MM.1S (cell line): ENCODE measurements at regions not wholly inside any gene's neighbourhood (a gene's known extent, or its start where the extent isn't known, plus 50 kb on each side); places are given as distances from the start of the nearest gene placed in this dataset.

Experiments used
- DNase-seq: peaks from one replicate; pipeline ENCODE4 v3.0.0-alpha.2; 2015
- H2AFZ ChIP-seq: fragments of 300-600 bp; sonication (generic); 2 replicates; pipeline ENCODE4 v1.6.0; 2016; ENCODE audit warnings: antibody characterized with exemption, low read length
- H3F3A ChIP-seq: fragments of 300-600 bp; sonication (generic); 2 replicates; pipeline ENCODE4 v1.6.1; 2016; ENCODE audit warnings: mild to moderate bottlenecking, antibody characterized with exemption, low read length, moderate library complexity, mixed read lengths; ENCODE audit not compliant: insufficient read depth
- H3K27ac ChIP-seq: fragments of 300-600 bp; sonication (generic); 2 replicates; pipeline ENCODE4 v1.5.1; 2016; ENCODE audit warnings: mild to moderate bottlenecking, low read length
- H3K27me3 ChIP-seq: fragments of 300-600 bp; sonication (generic); replicated peaks from 2 replicates; pipeline ENCODE4 v1.6.0; 2016; ENCODE audit warnings: low read length; ENCODE audit not compliant: insufficient read depth
- H3K36me3 ChIP-seq: fragments of 300-600 bp; sonication (generic); replicated peaks from 2 replicates; pipeline ENCODE4 v1.6.1; 2016; ENCODE audit warnings: mild to moderate bottlenecking, low read length, mixed read lengths; ENCODE audit not compliant: insufficient read depth
- H3K4me1 ChIP-seq: fragments of 300-600 bp; sonication (generic); 2 replicates; pipeline ENCODE4 v1.6.1; 2016; ENCODE audit warnings: low read length, mixed read lengths
- H3K4me2 ChIP-seq: fragments of 300-600 bp; sonication (generic); 2 replicates; pipeline ENCODE4 v1.6.0; 2016; ENCODE audit warnings: low read depth, low read length
- H3K4me3 ChIP-seq: fragments of 300-600 bp; sonication (generic); 2 replicates; pipeline ENCODE4 v1.5.1; 2016; ENCODE audit warnings: low read length, mixed read lengths
- H3K79me2 ChIP-seq: fragments of 300-600 bp; sonication (generic); 2 replicates; pipeline ENCODE4 v1.6.1; 2016; ENCODE audit warnings: mixed run types, low read length, mixed read lengths
- H3K9ac ChIP-seq: fragments of 300-600 bp; sonication (generic); 2 replicates; pipeline ENCODE4 v1.6.1; 2016; ENCODE audit warnings: low read length, mixed read lengths
- H3K9me2 ChIP-seq: fragments of 300-600 bp; sonication (generic); replicated peaks from 2 replicates; pipeline ENCODE4 v1.6.1; 2016; ENCODE audit warnings: mild to moderate bottlenecking, low read length, mixed read lengths; ENCODE audit not compliant: insufficient read depth
- H3K9me3 ChIP-seq: fragments of 300-600 bp; sonication (generic); replicated peaks from 2 replicates; pipeline ENCODE4 v1.6.1; 2016; ENCODE audit warnings: mild to moderate bottlenecking, low read length, mixed read lengths; ENCODE audit not compliant: insufficient read depth
- H4K20me1 ChIP-seq: fragments of 300-600 bp; sonication (generic); 2 replicates; pipeline ENCODE4 v1.6.1; 2016; ENCODE audit warnings: mild to moderate bottlenecking, low read length, moderate library complexity, mixed read lengths; ENCODE audit not compliant: insufficient read depth
- EZH2 ChIP-seq: fragments of 300-600 bp; sonication (generic); optimal IDR thresholded peaks from 2 replicates; pipeline ENCODE3; 2017; ENCODE audit warnings: low read depth, mild to moderate bottlenecking, antibody characterized with exemption, low read length, mixed read lengths
- EZH2phosphoT487 ChIP-seq: fragments of 300-600 bp; sonication (generic); IDR thresholded peaks from 2 replicates; pipeline ENCODE4 v1.6.1; 2018; ENCODE audit warnings: antibody characterized with exemption, low read length
- TF ChIP-seq, protein P1 (sequence below): fragments of 300-600 bp; sonication (generic); IDR thresholded peaks from 2 replicates; pipeline ENCODE4 v1.5.1; 2016; ENCODE audit warnings: antibody characterized with exemption, low read length, mixed read lengths

DNA sequence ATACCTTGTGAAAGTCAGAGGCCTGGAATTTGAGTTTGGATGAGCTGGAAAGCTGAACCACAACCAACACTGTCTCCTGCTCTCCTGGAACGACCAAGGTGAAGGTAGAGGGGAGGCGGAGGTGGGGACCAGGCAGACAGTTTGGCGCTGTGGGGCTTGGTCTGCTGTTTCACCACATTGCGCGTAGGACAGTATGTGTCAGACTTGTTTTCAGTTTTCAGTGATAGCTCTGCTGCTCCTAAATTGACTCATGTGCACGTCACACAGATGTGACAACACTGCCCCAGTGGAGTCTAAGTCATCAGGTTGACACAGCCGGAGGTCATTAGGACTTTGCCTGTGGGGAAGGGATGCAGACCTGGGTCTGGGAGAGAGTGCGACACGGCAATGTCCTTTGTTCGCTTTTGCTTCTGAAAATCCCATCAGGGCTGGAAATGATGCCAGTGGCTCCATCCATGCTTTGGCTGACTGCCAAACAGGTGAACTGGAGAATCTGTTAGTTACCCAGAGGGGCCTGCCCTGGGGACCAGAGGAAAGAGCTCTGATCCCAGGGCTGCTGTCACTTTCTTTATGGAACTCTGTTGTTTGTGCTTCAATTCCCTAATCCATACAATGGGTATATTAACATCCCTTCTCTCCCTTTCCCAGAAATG lies 255.5 kb downstream of the CDC5L start:
- TF ChIP-seq, protein P1, sequence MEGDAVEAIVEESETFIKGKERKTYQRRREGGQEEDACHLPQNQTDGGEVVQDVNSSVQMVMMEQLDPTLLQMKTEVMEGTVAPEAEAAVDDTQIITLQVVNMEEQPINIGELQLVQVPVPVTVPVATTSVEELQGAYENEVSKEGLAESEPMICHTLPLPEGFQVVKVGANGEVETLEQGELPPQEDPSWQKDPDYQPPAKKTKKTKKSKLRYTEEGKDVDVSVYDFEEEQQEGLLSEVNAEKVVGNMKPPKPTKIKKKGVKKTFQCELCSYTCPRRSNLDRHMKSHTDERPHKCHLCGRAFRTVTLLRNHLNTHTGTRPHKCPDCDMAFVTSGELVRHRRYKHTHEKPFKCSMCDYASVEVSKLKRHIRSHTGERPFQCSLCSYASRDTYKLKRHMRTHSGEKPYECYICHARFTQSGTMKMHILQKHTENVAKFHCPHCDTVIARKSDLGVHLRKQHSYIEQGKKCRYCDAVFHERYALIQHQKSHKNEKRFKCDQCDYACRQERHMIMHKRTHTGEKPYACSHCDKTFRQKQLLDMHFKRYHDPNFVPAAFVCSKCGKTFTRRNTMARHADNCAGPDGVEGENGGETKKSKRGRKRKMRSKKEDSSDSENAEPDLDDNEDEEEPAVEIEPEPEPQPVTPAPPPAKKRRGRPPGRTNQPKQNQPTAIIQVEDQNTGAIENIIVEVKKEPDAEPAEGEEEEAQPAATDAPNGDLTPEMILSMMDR, result no peak
- TF ChIP-seq EZH2 (no peak), EZH2phosphoT487 (no peak)

DNA sequence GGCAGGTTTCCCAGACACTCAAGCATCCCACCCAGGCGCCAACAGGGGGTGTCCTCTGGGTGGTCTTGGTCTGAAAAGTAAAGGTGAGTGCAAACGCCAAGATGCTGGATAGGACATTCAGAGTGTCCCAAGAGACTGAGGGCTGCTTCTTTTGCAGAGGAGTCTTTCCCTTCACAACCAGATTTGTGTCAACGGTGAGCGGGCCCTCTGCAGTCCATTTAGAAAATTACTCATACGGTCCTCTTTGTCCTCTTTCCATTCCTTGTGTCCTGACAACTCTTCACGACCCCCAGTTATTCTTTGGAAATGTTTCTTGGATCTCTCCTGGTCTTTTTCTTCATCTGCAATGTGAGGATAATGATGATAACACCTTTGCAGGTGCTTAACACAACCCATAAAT lies 257.8 kb downstream of the CDC5L start:
- Histone ChIP-seq H3K36me3 (no peaks in the 10 kb centered on the region), H3K4me2 (no peak overlapping the region), H3K9ac (no peak overlapping the region), H3K9me2 (no peaks in the 10 kb centered on the region), H2AFZ (no peak overlapping the region), H3K79me2 (no peaks in the 10 kb centered on the region), H4K20me1 (no peaks in the 10 kb centered on the region), H3K27ac (no peak overlapping the region), H3F3A (no peaks in the 10 kb centered on the region), H3K4me3 (no peak overlapping the region), H3K27me3 (no peaks in the 10 kb centered on the region), H3K4me1 (peaks cover 10% of the 10 kb centered on the region; the same call in 1 of the 2 replicates), H3K9me3 (no peaks in the 10 kb centered on the region)
- DNase-seq, result no peak
- TF ChIP-seq EZH2, result no peak
- TF ChIP-seq, protein P1, result no peak
- no peak for TF ChIP-seq EZH2phosphoT487

More for the DNA sequence above, 255.5 kb downstream of the CDC5L start:
- Histone ChIP-seq H3K4me2 (no peak overlapping the region), H4K20me1 (no peaks in the 10 kb centered on the region), H3K9me3 (no peaks in the 10 kb centered on the region), H3K9me2 (no peaks in the 10 kb centered on the region), H3K27me3 (no peaks in the 10 kb centered on the region), H3K9ac (no peak overlapping the region), H3K36me3 (no peaks in the 10 kb centered on the region), H3K4me3 (no peak overlapping the region), H3F3A (no peaks in the 10 kb centered on the region), H3K27ac (no peak overlapping the region), H3K4me1 (no peaks in the 10 kb centered on the region), H3K79me2 (no peaks in the 10 kb centered on the region), H2AFZ (no peak overlapping the region)
- DNase-seq, result no peak

DNA sequence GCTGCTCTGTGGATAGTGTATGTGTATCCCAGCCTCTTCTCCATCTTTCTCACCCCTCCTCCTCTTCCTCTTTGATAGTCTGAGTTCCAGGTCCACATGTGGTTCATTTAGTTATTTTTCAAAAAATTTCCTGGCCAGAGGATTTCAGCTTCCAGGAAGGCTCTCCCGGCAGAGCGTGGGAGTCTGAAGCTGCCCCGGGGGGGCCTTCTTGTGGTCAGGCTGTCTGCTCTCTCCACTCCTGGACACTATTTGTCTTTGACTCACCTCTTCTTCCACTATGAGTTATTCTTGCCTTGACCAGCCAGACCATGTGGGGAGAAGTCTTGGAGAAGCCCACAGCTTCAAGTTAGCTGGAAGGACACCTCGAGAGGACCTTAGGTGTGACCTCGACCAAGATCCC lies 258.8 kb downstream of the CDC5L start:
- Histone ChIP-seq H3K27me3 (no peaks in the 10 kb centered on the region), H3K9ac (no peak overlapping the region), H3K9me2 (no peaks in the 10 kb centered on the region), H3K79me2 (no peaks in the 10 kb centered on the region), H3K27ac (no peak overlapping the region), H3K9me3 (no peaks in the 10 kb centered on the region), H3K4me3 (no peak overlapping the region), H4K20me1 (no peaks in the 10 kb centered on the region), H3F3A (no peaks in the 10 kb centered on the region), H3K4me1 (peaks cover 10% of the 10 kb centered on the region; the same call in 1 of the 2 replicates), H2AFZ (no peak overlapping the region), H3K4me2 (no peak overlapping the region), H3K36me3 (no peaks in the 10 kb centered on the region)
- no peak for TF ChIP-seq EZH2phosphoT487
- TF ChIP-seq EZH2, result no peak
- TF ChIP-seq, protein P1, result no peak
- no peak for DNase-seq
